IMR-90 (cell line): ENCODE measurements at regions not wholly inside any gene's neighbourhood (a gene's known extent, or its start where the extent isn't known, plus 50 kb on each side); places are given as distances from the start of the nearest gene placed in this dataset.

Source experiments
- ATAC-seq: fragments of 200-7000 bp; cut with Tn5 transposase; 2 replicates; pipeline ENCODE4 v1.9.1; 2020; ENCODE audit warnings: low read depth, mild to moderate bottlenecking, moderate library complexity
- BruUV-seq: library from RNA; stranded (reverse); fragments of 400-500 nt; replicated peaks from 2 replicates; lab custom pipeline; 2021; lab: Mats Ljungman, UMichigan
- CTCF ChIA-PET: fragments of 300-600 bp; formaldehyde crosslinking; extraction: SDS; loops from one replicate; lab custom pipeline; 2021; ENCODE audit warnings: antibody characterized with exemption; lab: Yijun Ruan, JAX
- POLR2A ChIA-PET: fragments of 300-600 bp; sonication (Branson Sonifier 250); formaldehyde crosslinking; loops from one replicate; lab custom pipeline; 2022; ENCODE audit warnings: antibody characterized with exemption; ENCODE audit not compliant: unreplicated experiment; lab: Charles Lee
- DNase-seq: peaks from one replicate; pipeline ENCODE4 v3.0.0; 2013
- H2AFZ ChIP-seq: replicated peaks from 2 replicates; pipeline ENCODE3; 2013; ENCODE audit warnings: low read length, mild to moderate bottlenecking; ENCODE audit not compliant: poor library complexity
- H2AK5ac ChIP-seq: 2 replicates; pipeline ENCODE4 v1.6.1; 2013; ENCODE audit warnings: low read depth, low read length, inconsistent platforms
- H2AK9ac ChIP-seq: replicated peaks from 2 replicates; pipeline ENCODE3; 2013; ENCODE audit warnings: mild to moderate bottlenecking, low read depth, low read length, moderate library complexity; ENCODE audit not compliant: poor library complexity
- H2BK120ac ChIP-seq: 2 replicates; pipeline ENCODE4 v1.6.1; 2013; ENCODE audit warnings: low read depth, low read length, inconsistent platforms
- H2BK15ac ChIP-seq: 3 replicates; pipeline ENCODE4 v1.6.1; 2013; ENCODE audit warnings: low read depth, low read length, inconsistent platforms
- H2BK20ac ChIP-seq: 2 replicates; pipeline ENCODE4 v1.6.1; 2013; ENCODE audit warnings: low read depth, mild to moderate bottlenecking, inconsistent platforms, low read length, moderate library complexity
- H2BK5ac ChIP-seq: 2 replicates; pipeline ENCODE4 v1.6.1; 2013; ENCODE audit warnings: mild to moderate bottlenecking, low read depth, low read length, inconsistent platforms; ENCODE audit not compliant: poor library complexity, severe bottlenecking
- H3K14ac ChIP-seq: replicated peaks from 2 replicates; pipeline ENCODE4 v1.6.1; 2013; ENCODE audit warnings: low read depth, low read length, inconsistent platforms
- H3K18ac ChIP-seq: 2 replicates; pipeline ENCODE4 v1.6.1; 2013; ENCODE audit warnings: low read depth, low read length, control low read depth
- H3K23ac ChIP-seq: 2 replicates; pipeline ENCODE4 v1.6.1; 2013; ENCODE audit warnings: low read depth, low read length, inconsistent platforms
- H3K27ac ChIP-seq: 2 replicates; pipeline ENCODE4 v1.5.1; 2013; ENCODE audit warnings: mild to moderate bottlenecking, control low read depth, low read length; ENCODE audit not compliant: insufficient read depth
- H3K27me3 ChIP-seq: 2 replicates; pipeline ENCODE4 v1.6.1; 2013; ENCODE audit warnings: low read length; ENCODE audit not compliant: control insufficient read depth, insufficient read depth
- H3K36me3 ChIP-seq: 2 replicates; pipeline ENCODE4 v1.6.1; 2013; ENCODE audit warnings: low read length, mixed read lengths; ENCODE audit not compliant: control insufficient read depth, insufficient read depth
- H3K4ac ChIP-seq: 2 replicates; pipeline ENCODE4 v1.6.1; 2013; ENCODE audit warnings: low read depth, low read length, inconsistent platforms
- H3K4me1 ChIP-seq: 2 replicates; pipeline ENCODE4 v1.6.1; 2013; ENCODE audit warnings: low read length, mixed read lengths; ENCODE audit not compliant: control insufficient read depth, insufficient read depth
- H3K4me2 ChIP-seq: 2 replicates; pipeline ENCODE4 v1.6.1; 2013; ENCODE audit warnings: low read depth, mild to moderate bottlenecking, control low read depth, low read length, moderate library complexity
- H3K4me3 ChIP-seq: 2 replicates; pipeline ENCODE4 v1.5.1; 2013; ENCODE audit warnings: low read depth, mild to moderate bottlenecking, control low read depth, low read length, moderate library complexity; ENCODE audit not compliant: insufficient read depth
- H3K56ac ChIP-seq: 2 replicates; pipeline ENCODE4 v1.6.1; 2013; ENCODE audit warnings: low read length, inconsistent platforms; ENCODE audit not compliant: insufficient read depth; ENCODE audit errors: extremely low read depth
- H3K79me1 ChIP-seq, 2 experiments: 2 replicates each; pipeline ENCODE4 v1.6.1; 2013; ENCODE audit warnings: low read length in 2 of 2, inconsistent platforms in 1 of 2, low read depth in 1 of 2
- H3K9ac ChIP-seq: 2 replicates; pipeline ENCODE4 v1.6.1; 2013; ENCODE audit warnings: low read depth, low read length, control low read depth
- H3K9me1 ChIP-seq: 2 replicates; pipeline ENCODE4 v1.6.1; 2013; ENCODE audit warnings: low read length, inconsistent platforms; ENCODE audit not compliant: insufficient read depth
- H3K9me3 ChIP-seq: 2 replicates; pipeline ENCODE4 v1.6.1; 2013; ENCODE audit warnings: low read length; ENCODE audit not compliant: control insufficient read depth, insufficient read depth
- H4K20me1 ChIP-seq: 2 replicates; pipeline ENCODE4 v1.6.1; 2013; ENCODE audit warnings: low read length, inconsistent platforms; ENCODE audit not compliant: insufficient read depth
- H4K5ac ChIP-seq: 2 replicates; pipeline ENCODE4 v1.6.1; 2013; ENCODE audit warnings: mild to moderate bottlenecking, low read depth, low read length, control low read depth
- H4K8ac ChIP-seq, 2 experiments: 2 replicates each; pipeline ENCODE4 v1.6.1; 2013; ENCODE audit warnings: low read depth in 2 of 2, low read length in 2 of 2, control low read depth in 1 of 2, inconsistent platforms in 1 of 2
- H4K91ac ChIP-seq: 2 replicates; pipeline ENCODE4 v1.6.1; 2013; ENCODE audit warnings: low read depth, low read length, inconsistent platforms; ENCODE audit not compliant: insufficient read depth
- BHLHE40 ChIP-seq: fragments of 150-350 bp; IDR thresholded peaks from 2 replicates; pipeline ENCODE4 v1.6.1; 2016; ENCODE audit warnings: mild to moderate bottlenecking, low read depth, low read length
- CHD1 ChIP-seq: IDR thresholded peaks from 2 replicates; pipeline ENCODE4 v1.6.1; 2012; ENCODE audit warnings: low read depth, low read length, improper control_type of control experiment
- CTCF ChIP-seq: conservative IDR thresholded peaks from 2 replicates; pipeline ENCODE4 v1.5.1; 2012; ENCODE audit warnings: mild to moderate bottlenecking, low read depth, low read length, improper control_type of control experiment
- MAFK ChIP-seq: IDR thresholded peaks from 2 replicates; pipeline ENCODE4 v1.6.1; 2012; ENCODE audit warnings: low read depth, low read length, improper control_type of control experiment
- MXI1 ChIP-seq: IDR thresholded peaks from 2 replicates; pipeline ENCODE4 v1.6.1; 2012; ENCODE audit warnings: low read depth, mild to moderate bottlenecking, low read length, moderate library complexity, borderline replicate concordance
- SMC3 ChIP-seq: fragments of 150-350 bp; IDR thresholded peaks from 2 replicates; pipeline ENCODE4 v1.6.1; 2016; ENCODE audit warnings: low read depth, mild to moderate bottlenecking, antibody characterized with exemption, low read length, moderate library complexity
- WGBS, 2 experiments: methylation state at CpG; one replicate each; pipeline versions ENCODE4 v1.1.5 to v1.1.7; 2013; ENCODE audit warnings: missing lambda C conversion rate in 2 of 2; ENCODE audit not compliant: insufficient read length in 1 of 2; ENCODE audit errors: extremely low coverage in 2 of 2; 5-methylcytosine and 5-hydroxymethylcytosine counted together
- dilution Hi-C: fragments of 300-500 bp; cut with HindIII; formaldehyde crosslinking; loops from one replicate; pipeline ENCODE4 v1.14.3; 2018; ENCODE audit warnings: low sequenced_read_pairs; ENCODE audit not compliant: unreplicated experiment
- in situ Hi-C: fragments of 300-500 bp; cut with MboI; formaldehyde crosslinking; loops from 3 replicates; pipeline ENCODE4 v1.14.3; 2019; ENCODE audit warnings: low sequenced_read_pairs, inconsistent platforms, mixed read lengths
- intact Hi-C: fragments of 100-400 bp; cut with micrococcal nuclease; formaldehyde crosslinking; loops from 2 replicates; pipeline ENCODE4 v1.10.0; 2022

- H3K4me1 ChIP-seq, result no peaks in the 10 kb centered on the region; the same call in 1 of the 2 replicates
- no peak overlapping the region for H3K9ac ChIP-seq
- H3K9me1 ChIP-seq, result no peaks in the 10 kb centered on the region; the same call in 1 of the 2 replicates
- no peak overlapping the region for H2AK5ac ChIP-seq
- BruUV-seq, result no TSS peak
- no peaks in the 10 kb centered on the region for H3K9me3 ChIP-seq
- WGBS, 2 experiments, result 100% methylated on average over 2 of the region's 5 CpGs; no CpG with 5 or more reads in 1 of the 2 experiments
- ChIA-PET CTCF (interaction anchor here (3.1 kb wide), 1 partner anchor 220 kb away, joined by 15 read pairs; no protein-coding TSS in a partner anchor), POLR2A (no interaction called here)
- H3K23ac ChIP-seq, result no peak overlapping the region
- H3K4me2 ChIP-seq, result no peak overlapping the region
- no peaks in the 10 kb centered on the region for H3K36me3 ChIP-seq
- in situ Hi-C loops (loop anchor here (25.0 kb wide), 1 partner anchor 1641 kb away; no protein-coding TSS in a partner anchor), dilution Hi-C loops (loop anchor here (25.0 kb wide), 1 partner anchor 216 kb away; no protein-coding TSS in a partner anchor), intact Hi-C loops (loop anchor here (10.0 kb wide), 3 partner anchors 418 to 1788 kb away; no protein-coding TSS in a partner anchor)
- no peak overlapping the region for H2AK9ac ChIP-seq
- no peak overlapping the region for H4K8ac ChIP-seq
- H2AFZ ChIP-seq, result no peak overlapping the region
- ATAC-seq (no peak), DNase-seq (no peak)
- no peaks in the 10 kb centered on the region for H4K20me1 ChIP-seq
- H2BK120ac ChIP-seq, result no peak overlapping the region
- H3K4ac ChIP-seq, result no peak overlapping the region
- no peak overlapping the region for H4K91ac ChIP-seq
- H4K5ac ChIP-seq, result no peak overlapping the region
- no peak overlapping the region for H2BK5ac ChIP-seq
- no peak overlapping the region for H3K4me3 ChIP-seq
- no peak overlapping the region for H3K14ac ChIP-seq
- no peaks in the 10 kb centered on the region for H3K79me1 ChIP-seq
- H3K27me3 ChIP-seq, result no peaks in the 10 kb centered on the region
- H2BK15ac ChIP-seq, result no peak overlapping the region
- H2BK20ac ChIP-seq, result no peak overlapping the region
- H3K27ac ChIP-seq, result no peak overlapping the region
- TF ChIP-seq MXI1, result no peak
- TF ChIP-seq BHLHE40, result no peak
- TF ChIP-seq SMC3, result no peak
- no peak for TF ChIP-seq CHD1
- no peak for TF ChIP-seq MAFK
- TF ChIP-seq CTCF, result no peak
- no peak overlapping the region for H3K18ac ChIP-seq
- no peak overlapping the region for H3K56ac ChIP-seq
These were observed 74.5 kb upstream of the PMFBP1 start for GRCh38 chr16:72246423-72246822.
